GM12891 (cell line): ENCODE measurements at regions not wholly inside any gene's neighbourhood (a gene's known extent, or its start where the extent isn't known, plus 50 kb on each side); places are given as distances from the start of the nearest gene placed in this dataset.

ENCODE experiments used
- POLR2A ChIP-seq: IDR thresholded peaks from 2 replicates; pipeline ENCODE4 v1.6.1; 2011; ENCODE audit warnings: low read depth, low read length, control low read depth
- POLR2AphosphoS5 ChIP-seq: IDR thresholded peaks from 2 replicates; pipeline ENCODE4 v1.6.1; 2011; ENCODE audit warnings: low read depth, low read length, control low read depth
- TAF1 ChIP-seq: IDR thresholded peaks from 2 replicates; pipeline ENCODE4 v1.6.1; 2011; ENCODE audit warnings: low read depth, low read length, control low read depth

GRCh38 chr2:118363604-118364003 lies 275.3 kb downstream of the INSIG2 start:
- no peak for TF ChIP-seq TAF1
- TF ChIP-seq POLR2A, result no peak
- no peak for TF ChIP-seq POLR2AphosphoS5
